ENCODE measurements at regions not wholly inside any gene's neighbourhood (a gene's known extent, or its start where the extent isn't known, plus 50 kb on each side); places are given as distances from the start of the nearest gene placed in this dataset.

GRCh38 chr4:126209147-126209546 lies 894.4 kb downstream of the FAT4 start:
- no peaks in the 10 kb centered on the region for H3K27me3 ChIP-seq (ENCODE audit: low read depth, low read length)
- no peaks in the 10 kb centered on the region for H4K20me1 ChIP-seq (ENCODE audit: insufficient read depth, low read length)
- no peak overlapping the region for H3K9ac ChIP-seq (ENCODE audit: low read length)
- no peak overlapping the region for H2AFZ ChIP-seq (ENCODE audit: low read depth, low read length)
- H3K4me2 ChIP-seq (ENCODE audit: low read length) = no peak overlapping the region
- no peaks in the 10 kb centered on the region for H3K36me3 ChIP-seq (replicated peaks; ENCODE audit: low read depth, low read length)
- peaks cover 4% of the 10 kb centered on the region; the same call in 1 of the 2 replicates for H3K4me1 ChIP-seq (ENCODE audit: low read length)
- H3K79me2 ChIP-seq (ENCODE audit: low read length) = no peaks in the 10 kb centered on the region
- TF ChIP-seq CTCF (IDR thresholded peaks at IDR 0.05; ENCODE audit: low read depth, low read length) (no peak), EZH2phosphoT487 (IDR thresholded peaks at IDR 0.05; ENCODE audit: low read depth) (no peak)
- H3K9me3 ChIP-seq (ENCODE audit: insufficient read depth, low read length) = no peaks in the 10 kb centered on the region
- H3K27ac ChIP-seq (ENCODE audit: low read length) = no peak overlapping the region
- no peak overlapping the region for H3K4me3 ChIP-seq (ENCODE audit: low read length)

GRCh38 chr4:126213996-126214395 lies 899.2 kb downstream of the FAT4 start:
- Histone ChIP-seq H4K20me1 (ENCODE audit: insufficient read depth, low read length) (no peaks in the 10 kb centered on the region), H3K4me2 (ENCODE audit: low read length) (peak overlapping the region; percentile 57), H2AFZ (ENCODE audit: low read depth, low read length) (peak overlapping the region; percentile 71; the same call in 1 of the 2 replicates), H3K79me2 (ENCODE audit: low read length) (no peaks in the 10 kb centered on the region), H3K9me3 (ENCODE audit: insufficient read depth, low read length) (no peaks in the 10 kb centered on the region), H3K27me3 (ENCODE audit: low read depth, low read length) (no peaks in the 10 kb centered on the region), H3K4me1 (ENCODE audit: low read length) (peaks cover 5% of the 10 kb centered on the region; the same call in 1 of the 2 replicates), H3K9ac (ENCODE audit: low read length) (no peak overlapping the region), H3K4me3 (ENCODE audit: low read length) (peak overlapping the region; percentile 33; the same call in 1 of the 2 replicates), H3K27ac (ENCODE audit: low read length) (no peak overlapping the region), H3K36me3 (replicated peaks; ENCODE audit: low read depth, low read length) (no peaks in the 10 kb centered on the region)
- no peak for TF ChIP-seq EZH2phosphoT487 (IDR thresholded peaks at IDR 0.05; ENCODE audit: low read depth)
- TF ChIP-seq CTCF (IDR thresholded peaks at IDR 0.05; ENCODE audit: low read depth, low read length) = no peak

- no peaks in the 10 kb centered on the region for H3K9me3 ChIP-seq (ENCODE audit: insufficient read depth, low read length)
- no peaks in the 10 kb centered on the region for H3K27me3 ChIP-seq (ENCODE audit: low read depth, low read length)
- no peak overlapping the region for H3K27ac ChIP-seq (ENCODE audit: low read length)
- H3K4me1 ChIP-seq (ENCODE audit: low read length) = peaks cover 5% of the 10 kb centered on the region; the same call in 1 of the 2 replicates
- H3K79me2 ChIP-seq (ENCODE audit: low read length) = no peaks in the 10 kb centered on the region
- no peaks in the 10 kb centered on the region for H3K36me3 ChIP-seq (replicated peaks; ENCODE audit: low read depth, low read length)
- H3K9ac ChIP-seq (ENCODE audit: low read length) = no peak overlapping the region
- no peaks in the 10 kb centered on the region for H4K20me1 ChIP-seq (ENCODE audit: insufficient read depth, low read length)
- H3K4me2 ChIP-seq (ENCODE audit: low read length) = no peak overlapping the region
- no peak overlapping the region for H3K4me3 ChIP-seq (ENCODE audit: low read length)
- no peak overlapping the region for H2AFZ ChIP-seq (ENCODE audit: low read depth, low read length)
- TF ChIP-seq CTCF (IDR thresholded peaks at IDR 0.05; ENCODE audit: low read depth, low read length) (no peak), EZH2phosphoT487 (IDR thresholded peaks at IDR 0.05; ENCODE audit: low read depth) (no peak)
Measured at GRCh38 chr4:126215759-126216158, 901.0 kb downstream of the FAT4 start.

GRCh38 chr4:126216611-126217010 lies 901.9 kb downstream of the FAT4 start:
- Histone ChIP-seq H3K79me2 (ENCODE audit: low read length) (no peaks in the 10 kb centered on the region), H3K4me1 (ENCODE audit: low read length) (peaks cover 5% of the 10 kb centered on the region; the same call in 1 of the 2 replicates), H3K4me3 (ENCODE audit: low read length) (no peak overlapping the region), H3K9me3 (ENCODE audit: insufficient read depth, low read length) (no peaks in the 10 kb centered on the region), H4K20me1 (ENCODE audit: insufficient read depth, low read length) (no peaks in the 10 kb centered on the region), H3K4me2 (ENCODE audit: low read length) (no peak overlapping the region), H3K27ac (ENCODE audit: low read length) (no peak overlapping the region), H3K27me3 (ENCODE audit: low read depth, low read length) (no peaks in the 10 kb centered on the region), H2AFZ (ENCODE audit: low read depth, low read length) (no peak overlapping the region), H3K9ac (ENCODE audit: low read length) (no peak overlapping the region), H3K36me3 (replicated peaks; ENCODE audit: low read depth, low read length) (no peaks in the 10 kb centered on the region)
- no peak for TF ChIP-seq EZH2phosphoT487 (IDR thresholded peaks at IDR 0.05; ENCODE audit: low read depth)
